NCI-H446 (cell line): ENCODE measurements at regions not wholly inside any gene's neighbourhood (a gene's known extent, or its start where the extent isn't known, plus 50 kb on each side); places are given as distances from the start of the nearest gene placed in this dataset.

Experiments used
- DNase-seq, 2 experiments: peaks; one replicate each; lab custom pipeline; 2025; lab: John Stamatoyannopoulos, UW

GRCh38 chr18:55047546-55047945 is 88.3 kb upstream of the CCDC68 start:
- no peak for DNase-seq

GRCh38 chr18:55041366-55041765 is 82.1 kb upstream of the CCDC68 start:
- no peak for DNase-seq

DNA sequence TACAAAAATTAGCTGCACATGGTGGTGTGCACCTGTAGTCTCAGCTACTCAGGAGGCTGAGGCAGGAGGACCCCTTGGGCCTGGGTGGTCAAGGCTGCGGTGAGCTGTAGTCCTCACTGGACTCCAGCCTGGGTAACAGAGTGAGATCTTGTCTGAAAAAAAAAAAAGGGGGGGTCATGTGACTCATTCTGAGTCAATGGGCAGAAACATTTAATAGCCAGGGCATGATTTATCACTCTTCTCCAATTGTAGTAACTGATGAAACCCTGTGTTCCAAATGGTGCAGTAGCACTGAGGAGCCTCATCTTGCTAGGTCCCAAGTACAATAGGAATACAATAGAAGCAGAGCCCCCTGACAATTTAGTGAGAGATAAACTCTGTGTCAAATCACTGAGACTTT is 78.9 kb upstream of the CCDC68 start:
- DNase-seq, result no peak

- no peak for DNase-seq
Observed at GRCh38 chr18:55034742-55035141, 75.5 kb upstream of the CCDC68 start.

DNA sequence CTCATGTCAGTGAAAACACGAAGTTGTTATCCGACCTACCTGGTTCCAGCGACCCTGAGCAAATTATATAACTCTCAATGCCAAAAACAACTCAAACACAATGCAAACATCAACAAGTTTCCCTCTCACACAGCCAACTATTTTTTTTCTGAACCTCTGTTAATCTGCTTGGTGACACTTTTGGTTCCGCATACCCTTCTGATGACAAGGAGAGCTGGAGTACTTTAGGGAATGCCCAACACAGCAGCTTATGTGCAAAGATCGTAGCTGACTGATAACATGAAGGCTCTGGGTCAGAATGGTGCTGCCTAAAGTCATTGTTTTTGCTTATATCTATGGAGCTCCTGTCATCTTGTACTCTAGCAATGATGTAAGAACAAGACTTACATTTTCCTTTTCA is 72.7 kb upstream of the CCDC68 start:
- DNase-seq, result no peak

GRCh38 chr18:55031576-55031975 is 72.3 kb upstream of the CCDC68 start:
- no peak for DNase-seq

DNA sequence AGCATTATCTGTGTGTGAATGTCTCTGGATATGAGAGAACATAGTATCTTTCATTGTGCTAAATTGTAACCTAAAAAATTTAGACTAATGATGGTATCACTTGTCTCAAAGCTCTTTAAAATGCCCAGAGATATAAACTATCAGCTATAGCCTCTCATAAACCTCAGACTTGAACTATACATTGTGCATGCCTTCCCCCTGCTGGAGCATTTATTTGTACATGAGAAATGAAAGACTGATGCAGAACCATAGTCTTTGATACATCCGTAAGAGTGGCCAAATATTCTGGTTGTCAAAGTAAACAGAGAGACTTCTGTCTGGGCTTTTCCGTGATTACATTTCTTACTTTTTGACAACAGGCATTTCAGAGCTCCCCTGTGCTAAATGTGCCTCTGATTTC is 71.9 kb upstream of the CCDC68 start:
- no peak for DNase-seq

GRCh38 chr18:55024564-55024963 is 65.3 kb upstream of the CCDC68 start:
- DNase-seq, result no peak

- DNase-seq, result no peak
Observed at GRCh38 chr18:55018602-55019001, 59.3 kb upstream of the CCDC68 start.

DNA sequence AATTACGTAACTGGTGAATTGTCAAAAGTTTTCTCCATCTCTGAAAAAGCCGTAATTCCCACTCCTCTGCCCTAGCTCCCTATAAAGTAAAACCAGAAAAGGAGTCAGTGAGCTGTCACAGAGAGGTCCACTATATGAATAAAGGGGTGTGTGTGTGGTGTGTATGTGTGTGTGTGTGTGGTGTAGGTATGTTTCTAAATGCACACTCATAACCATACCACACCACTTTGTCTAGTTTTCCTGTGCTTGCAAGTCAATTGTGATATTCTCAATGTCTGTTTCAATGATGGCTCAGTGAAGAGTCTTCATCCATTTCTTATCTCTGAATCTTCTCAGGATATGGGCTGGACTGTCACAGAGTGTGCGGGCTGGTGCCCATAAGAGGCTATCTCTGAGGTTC is 54.8 kb upstream of the CCDC68 start:
- DNase-seq, result no peak

- no peak for DNase-seq
Observed at GRCh38 chr18:55013685-55014084, 54.4 kb upstream of the CCDC68 start.

- DNase-seq, result no peak
Observed at GRCh38 chr18:55013086-55013485, 53.8 kb upstream of the CCDC68 start.

GRCh38 chr18:55012008-55012407 is 52.7 kb upstream of the CCDC68 start:
- no peak for DNase-seq
